ENCODE measurements at regions not wholly inside any gene's neighbourhood (a gene's known extent, or its start where the extent isn't known, plus 50 kb on each side); places are given as distances from the start of the nearest gene placed in this dataset.

DNA sequence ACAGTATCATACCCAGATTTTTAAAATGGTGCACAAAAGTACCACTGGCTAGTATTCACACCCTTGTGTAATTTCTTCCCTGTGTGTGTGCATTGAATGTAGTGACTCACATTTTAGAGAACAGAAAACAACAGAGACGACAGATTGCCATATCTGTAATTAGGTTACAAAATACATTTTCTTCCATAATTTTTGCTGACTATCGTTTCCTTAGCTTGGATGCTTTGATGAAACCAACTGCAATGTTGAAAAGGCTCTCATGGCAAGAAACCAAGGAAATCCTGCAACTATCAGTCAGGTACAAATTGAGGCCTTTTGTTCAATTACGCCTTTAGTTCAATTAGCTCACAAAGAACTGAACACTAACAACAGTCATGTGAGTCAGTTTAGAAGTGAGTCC is 484.4 kb downstream of the ZNF804A start:
- no peaks in the 10 kb centered on the region for H3K36me3 ChIP-seq (ENCODE audit: insufficient read depth, low read depth, low read length)
- H3K9me3 ChIP-seq (ENCODE audit: insufficient read depth, low read depth, low read length): no peaks in the 10 kb centered on the region
- no peaks in the 10 kb centered on the region for H3K4me1 ChIP-seq (ENCODE audit: insufficient read depth, low read length)
- no peak overlapping the region for H3K27ac ChIP-seq (ENCODE audit: low read length)
- H3K4me3 ChIP-seq (ENCODE audit: low read length): no peak overlapping the region
- H3K27me3 ChIP-seq (ENCODE audit: insufficient read depth, low read length): no peaks in the 10 kb centered on the region
- H3K9ac ChIP-seq (ENCODE audit: low read depth, low read length): no peak overlapping the region

DNA sequence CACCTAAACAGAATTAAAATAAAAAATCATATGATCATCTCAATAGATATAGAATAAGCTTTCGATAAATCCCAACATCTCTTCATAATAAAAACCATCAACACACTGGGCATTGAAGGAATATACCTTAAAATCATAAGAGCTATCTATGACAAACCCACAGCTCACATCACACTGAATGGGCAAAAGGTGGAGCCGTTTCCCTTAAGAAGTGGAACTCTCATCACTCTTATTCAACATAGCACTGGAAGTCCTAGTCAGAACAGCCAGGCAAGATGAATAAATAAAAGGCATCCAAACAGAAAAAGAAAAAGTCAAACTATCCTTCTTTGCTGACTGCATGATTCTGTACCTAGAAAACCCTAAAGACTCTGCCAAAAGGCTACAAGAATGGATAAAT is 510.3 kb downstream of the ZNF804A start:
- Histone ChIP-seq H3K9ac (ENCODE audit: low read depth, low read length) (no peak overlapping the region), H3K27ac (ENCODE audit: low read length) (no peak overlapping the region), H3K9me3 (ENCODE audit: insufficient read depth, low read depth, low read length) (no peaks in the 10 kb centered on the region), H3K4me3 (ENCODE audit: low read length) (no peak overlapping the region), H3K36me3 (ENCODE audit: insufficient read depth, low read depth, low read length) (no peaks in the 10 kb centered on the region), H3K4me1 (ENCODE audit: insufficient read depth, low read length) (no peaks in the 10 kb centered on the region), H3K27me3 (ENCODE audit: insufficient read depth, low read length) (no peaks in the 10 kb centered on the region)

DNA sequence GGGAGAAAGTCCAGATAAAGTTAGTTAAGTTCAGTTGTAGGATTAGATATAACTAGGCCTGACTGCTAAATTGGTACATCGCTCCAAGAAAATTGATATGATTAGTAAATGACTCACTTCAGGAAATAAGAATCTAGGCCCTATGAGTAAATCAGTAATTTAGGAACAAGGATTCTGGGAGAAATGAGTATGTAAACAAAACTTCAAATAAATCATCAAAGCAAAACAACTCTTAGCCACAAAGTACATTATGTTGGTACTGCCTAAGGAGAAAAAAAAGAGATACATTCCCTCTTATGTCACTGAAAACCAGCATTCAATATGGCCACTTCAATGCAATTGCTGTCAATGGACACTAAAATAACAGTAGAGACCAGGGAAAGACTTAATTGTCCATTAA is 529.1 kb downstream of the ZNF804A start:
- Histone ChIP-seq H3K4me3 (ENCODE audit: low read length) (no peak overlapping the region), H3K27me3 (ENCODE audit: insufficient read depth, low read length) (no peaks in the 10 kb centered on the region), H3K27ac (ENCODE audit: low read length) (no peak overlapping the region), H3K9ac (ENCODE audit: low read depth, low read length) (no peak overlapping the region), H3K9me3 (ENCODE audit: insufficient read depth, low read depth, low read length) (no peaks in the 10 kb centered on the region), H3K4me1 (ENCODE audit: insufficient read depth, low read length) (no peaks in the 10 kb centered on the region), H3K36me3 (ENCODE audit: insufficient read depth, low read depth, low read length) (no peaks in the 10 kb centered on the region)

DNA sequence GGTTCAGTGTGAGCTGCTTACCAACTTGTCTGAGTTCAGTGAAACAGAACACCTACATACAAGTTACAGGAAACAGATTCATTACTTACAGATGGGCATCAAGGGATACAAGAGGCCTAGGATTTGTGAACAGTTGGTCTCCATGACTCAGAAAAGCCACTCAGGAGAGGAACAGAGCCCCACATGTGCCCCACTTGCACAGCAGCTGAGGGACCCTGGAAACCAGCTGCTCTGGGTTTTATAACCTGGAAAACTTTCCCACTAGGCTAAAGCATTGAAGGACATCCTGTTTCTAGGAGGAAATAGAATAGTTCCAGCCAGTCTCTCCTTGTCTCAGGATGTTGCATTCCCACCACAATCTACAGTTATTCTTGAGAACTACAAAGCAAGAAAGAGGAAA is 530.0 kb downstream of the ZNF804A start:
- no peak overlapping the region for H3K27ac ChIP-seq (ENCODE audit: low read length)
- no peaks in the 10 kb centered on the region for H3K36me3 ChIP-seq (ENCODE audit: insufficient read depth, low read depth, low read length)
- H3K9ac ChIP-seq (ENCODE audit: low read depth, low read length): no peak overlapping the region
- H3K4me3 ChIP-seq (ENCODE audit: low read length): no peak overlapping the region
- H3K27me3 ChIP-seq (ENCODE audit: insufficient read depth, low read length): no peaks in the 10 kb centered on the region
- H3K9me3 ChIP-seq (ENCODE audit: insufficient read depth, low read depth, low read length): no peaks in the 10 kb centered on the region
- no peaks in the 10 kb centered on the region for H3K4me1 ChIP-seq (ENCODE audit: insufficient read depth, low read length)

DNA sequence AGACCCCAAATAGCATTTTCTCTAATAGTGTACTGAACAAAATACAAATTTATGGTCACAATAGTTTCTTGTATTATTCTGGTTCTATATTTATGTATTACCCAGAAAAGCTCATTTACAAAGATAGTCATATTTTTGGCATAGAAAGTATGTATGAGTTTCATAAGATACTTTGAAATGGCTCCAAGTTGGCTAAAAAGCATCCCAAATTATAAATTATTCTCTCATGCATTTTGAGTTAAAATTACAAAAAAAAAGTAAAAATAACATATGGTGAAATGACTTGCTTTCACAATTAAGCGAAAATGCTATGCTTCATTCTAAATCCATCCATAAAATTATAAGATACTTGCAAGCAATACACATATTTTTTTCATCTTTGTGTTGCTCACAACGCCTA is 530.7 kb downstream of the ZNF804A start:
- Histone ChIP-seq H3K4me1 (ENCODE audit: insufficient read depth, low read length) (no peaks in the 10 kb centered on the region), H3K9ac (ENCODE audit: low read depth, low read length) (no peak overlapping the region), H3K4me3 (ENCODE audit: low read length) (no peak overlapping the region), H3K36me3 (ENCODE audit: insufficient read depth, low read depth, low read length) (no peaks in the 10 kb centered on the region), H3K27me3 (ENCODE audit: insufficient read depth, low read length) (no peaks in the 10 kb centered on the region), H3K27ac (ENCODE audit: low read length) (no peak overlapping the region), H3K9me3 (ENCODE audit: insufficient read depth, low read depth, low read length) (no peaks in the 10 kb centered on the region)

DNA sequence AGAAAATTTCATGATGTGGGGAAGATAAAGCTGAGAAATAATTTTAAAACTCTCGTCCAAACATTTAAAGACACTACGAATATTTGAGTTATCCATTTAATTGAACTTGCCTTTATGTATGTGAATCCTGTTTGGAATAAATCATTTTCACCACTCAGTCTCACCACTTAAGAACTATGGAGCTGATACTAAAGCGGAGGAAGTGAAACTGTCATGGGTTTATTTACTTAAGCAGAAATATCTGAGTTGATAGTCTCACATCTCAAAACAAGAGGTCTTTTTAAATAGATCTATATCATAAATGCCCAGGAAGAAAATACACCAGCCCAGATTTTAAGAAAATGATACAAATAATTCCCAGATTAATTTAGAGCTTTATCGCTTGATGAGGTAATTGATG is 532.4 kb downstream of the ZNF804A start:
- H3K9ac ChIP-seq (ENCODE audit: low read depth, low read length): no peak overlapping the region
- no peaks in the 10 kb centered on the region for H3K36me3 ChIP-seq (ENCODE audit: insufficient read depth, low read depth, low read length)
- H3K9me3 ChIP-seq (ENCODE audit: insufficient read depth, low read depth, low read length): no peaks in the 10 kb centered on the region
- H3K4me1 ChIP-seq (ENCODE audit: insufficient read depth, low read length): no peaks in the 10 kb centered on the region
- no peak overlapping the region for H3K4me3 ChIP-seq (ENCODE audit: low read length)
- H3K27me3 ChIP-seq (ENCODE audit: insufficient read depth, low read length): no peaks in the 10 kb centered on the region
- no peak overlapping the region for H3K27ac ChIP-seq (ENCODE audit: low read length)

DNA sequence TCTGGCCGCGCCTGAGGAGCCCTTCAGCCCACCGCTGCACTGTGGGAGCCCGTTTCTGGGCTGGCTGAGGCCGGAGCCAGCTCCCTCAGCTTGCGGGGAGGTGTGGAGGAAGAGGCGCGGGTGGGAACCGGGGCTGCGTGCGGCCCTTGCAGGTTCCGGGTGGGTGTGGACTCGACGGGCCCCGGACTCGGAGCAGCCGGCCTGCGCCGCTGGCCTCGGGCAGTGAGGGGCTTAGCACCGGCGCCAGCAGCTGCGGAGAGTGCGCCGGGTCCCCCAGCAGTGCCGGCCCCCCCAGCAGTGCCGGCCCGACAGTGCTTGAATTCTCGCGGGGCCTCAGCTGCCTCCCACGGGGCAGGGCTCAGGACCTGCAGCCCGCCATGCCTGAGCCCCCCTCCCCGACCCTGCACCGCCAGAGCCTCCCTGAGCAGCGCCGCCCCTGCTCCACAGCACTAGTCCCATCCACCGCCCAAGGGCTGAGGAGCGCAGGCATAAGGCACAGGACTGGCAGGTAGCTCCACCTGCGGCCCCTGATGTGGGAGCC is 534.2 kb downstream of the ZNF804A start:
- Histone ChIP-seq H3K9ac (ENCODE audit: low read depth, low read length) (no peak overlapping the region), H3K27me3 (ENCODE audit: insufficient read depth, low read length) (no peaks in the 10 kb centered on the region), H3K9me3 (ENCODE audit: insufficient read depth, low read depth, low read length) (no peaks in the 10 kb centered on the region), H3K4me3 (ENCODE audit: low read length) (no peak overlapping the region), H3K4me1 (ENCODE audit: insufficient read depth, low read length) (no peaks in the 10 kb centered on the region), H3K36me3 (ENCODE audit: insufficient read depth, low read depth, low read length) (no peaks in the 10 kb centered on the region), H3K27ac (ENCODE audit: low read length) (no peak overlapping the region)

DNA sequence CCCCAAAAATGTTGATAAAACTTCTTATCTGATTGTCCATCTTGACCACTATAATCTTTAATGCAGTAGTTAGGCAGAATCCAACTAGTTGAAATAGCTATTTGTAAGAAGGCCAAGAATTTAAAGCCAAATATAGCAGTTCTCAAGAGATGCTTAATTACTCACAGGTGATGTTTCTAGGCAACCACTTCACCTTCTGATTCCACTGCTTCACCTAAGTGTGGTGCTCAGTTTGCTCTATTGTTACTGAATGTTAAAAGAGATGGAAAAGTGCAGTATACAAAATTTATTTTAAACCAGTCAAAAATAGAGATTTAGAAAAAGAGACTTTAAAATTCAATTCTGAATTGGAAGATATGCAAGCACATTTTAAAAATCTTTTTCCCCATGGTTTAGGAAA is 539.4 kb downstream of the ZNF804A start:
- no peaks in the 10 kb centered on the region for H3K9me3 ChIP-seq (ENCODE audit: insufficient read depth, low read depth, low read length)
- H3K4me3 ChIP-seq (ENCODE audit: low read length): no peak overlapping the region
- H3K4me1 ChIP-seq (ENCODE audit: insufficient read depth, low read length): no peaks in the 10 kb centered on the region
- no peak overlapping the region for H3K27ac ChIP-seq (ENCODE audit: low read length)
- H3K27me3 ChIP-seq (ENCODE audit: insufficient read depth, low read length): no peaks in the 10 kb centered on the region
- H3K9ac ChIP-seq (ENCODE audit: low read depth, low read length): no peak overlapping the region
- H3K36me3 ChIP-seq (ENCODE audit: insufficient read depth, low read depth, low read length): no peaks in the 10 kb centered on the region

DNA sequence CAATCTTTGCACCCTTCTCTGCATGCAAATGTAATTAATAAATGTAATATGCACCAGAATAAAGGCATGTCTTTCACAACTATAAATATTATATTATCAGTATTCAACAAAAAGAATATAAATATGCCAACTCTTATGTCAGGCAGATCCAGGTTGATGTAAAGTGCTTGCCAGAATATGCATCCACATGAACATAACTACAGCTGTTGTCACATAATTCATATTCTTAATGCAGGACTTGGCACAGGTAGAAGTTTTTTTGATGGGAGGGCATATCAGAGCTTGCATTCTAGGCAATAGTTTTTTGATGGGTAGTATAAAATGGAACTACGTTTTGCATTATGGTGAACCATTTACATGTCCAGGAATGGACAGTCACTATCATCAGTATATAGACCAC is 544.3 kb downstream of the ZNF804A start:
- H3K27ac ChIP-seq (ENCODE audit: low read length): no peak overlapping the region
- no peak overlapping the region for H3K9ac ChIP-seq (ENCODE audit: low read depth, low read length)
- no peaks in the 10 kb centered on the region for H3K4me1 ChIP-seq (ENCODE audit: insufficient read depth, low read length)
- no peaks in the 10 kb centered on the region for H3K27me3 ChIP-seq (ENCODE audit: insufficient read depth, low read length)
- H3K4me3 ChIP-seq (ENCODE audit: low read length): no peak overlapping the region
- H3K9me3 ChIP-seq (ENCODE audit: insufficient read depth, low read depth, low read length): no peaks in the 10 kb centered on the region
- H3K36me3 ChIP-seq (ENCODE audit: insufficient read depth, low read depth, low read length): no peaks in the 10 kb centered on the region

DNA sequence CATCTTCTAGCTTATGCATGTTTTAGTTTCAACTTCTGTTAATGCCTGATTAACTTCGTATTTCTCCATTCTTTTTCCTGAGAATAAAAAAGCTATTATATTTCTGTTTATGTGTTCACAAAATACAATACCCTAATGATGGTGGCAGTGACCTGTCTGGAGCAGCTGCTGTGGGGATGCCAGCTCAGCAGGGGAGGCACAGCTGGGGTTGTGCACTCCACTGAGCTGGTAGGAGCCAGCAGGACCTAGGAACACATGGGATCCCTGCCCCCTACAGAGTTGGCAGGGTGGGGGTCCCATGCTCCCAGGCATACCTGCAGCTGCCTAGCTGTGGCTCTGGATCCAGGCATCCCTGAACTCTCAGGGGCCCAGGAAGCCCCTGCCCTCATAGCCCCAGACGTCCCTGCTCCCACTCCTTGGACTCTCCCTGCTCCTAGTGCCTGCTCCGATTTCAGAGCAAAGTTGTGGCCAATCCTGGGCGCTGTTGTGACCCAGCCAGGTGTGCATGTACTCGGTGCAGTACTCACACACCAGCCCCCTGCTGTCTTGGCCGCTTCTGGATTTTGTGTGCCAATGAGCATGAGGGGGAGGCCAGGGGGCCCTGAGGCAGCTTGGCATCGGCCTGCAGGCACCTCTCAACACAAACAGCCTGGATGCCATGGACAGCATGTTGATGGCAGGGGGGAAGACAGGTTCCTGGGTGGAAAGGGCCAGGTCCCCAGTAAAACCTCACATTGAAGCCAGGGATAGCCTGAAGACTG is 546.0 kb downstream of the ZNF804A start:
- Histone ChIP-seq H3K36me3 (ENCODE audit: insufficient read depth, low read depth, low read length) (no peaks in the 10 kb centered on the region), H3K27me3 (ENCODE audit: insufficient read depth, low read length) (no peaks in the 10 kb centered on the region), H3K27ac (ENCODE audit: low read length) (no peak overlapping the region), H3K9ac (ENCODE audit: low read depth, low read length) (no peak overlapping the region), H3K9me3 (ENCODE audit: insufficient read depth, low read depth, low read length) (no peaks in the 10 kb centered on the region), H3K4me3 (ENCODE audit: low read length) (no peak overlapping the region), H3K4me1 (ENCODE audit: insufficient read depth, low read length) (no peaks in the 10 kb centered on the region)

DNA sequence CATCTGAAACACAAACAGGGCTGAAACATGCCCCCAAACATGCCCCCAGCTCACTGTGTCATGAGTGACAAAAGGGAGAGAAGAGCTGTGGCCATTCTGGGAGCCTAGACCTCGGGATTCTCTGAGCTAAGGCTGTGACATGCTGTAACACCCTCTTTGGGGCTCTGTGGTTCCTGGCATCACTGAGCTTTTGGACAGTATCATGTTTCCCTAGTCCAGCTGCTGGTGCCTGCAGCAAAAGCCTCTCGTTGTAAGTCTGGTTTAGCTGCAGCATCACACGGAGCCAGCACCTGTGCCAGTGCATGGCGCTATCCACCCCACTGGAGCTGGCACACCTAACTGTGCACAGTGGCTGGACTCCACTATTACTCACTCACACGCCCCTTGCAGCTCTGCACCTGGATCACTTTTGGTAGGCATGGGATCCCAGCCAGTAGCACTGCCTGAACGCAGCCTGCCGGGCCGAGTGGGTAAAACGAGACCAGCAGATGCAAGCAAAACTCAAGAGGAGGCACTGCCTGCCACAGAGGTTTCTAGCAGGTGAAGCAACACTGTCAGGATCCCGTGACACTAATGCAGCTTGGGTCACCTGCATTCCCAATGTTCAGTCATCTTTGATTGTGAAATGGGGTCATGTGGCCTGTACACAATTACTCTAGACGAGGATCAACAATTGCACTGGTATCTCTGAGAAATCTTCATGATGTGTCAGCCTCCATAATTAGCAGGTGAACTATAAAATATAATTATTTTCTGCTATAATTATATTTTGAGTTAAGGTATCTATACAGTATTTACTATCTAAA is 547.2 kb downstream of the ZNF804A start:
- Histone ChIP-seq H3K4me3 (ENCODE audit: low read length) (no peak overlapping the region), H3K27ac (ENCODE audit: low read length) (no peak overlapping the region), H3K4me1 (ENCODE audit: insufficient read depth, low read length) (no peaks in the 10 kb centered on the region), H3K9me3 (ENCODE audit: insufficient read depth, low read depth, low read length) (no peaks in the 10 kb centered on the region), H3K36me3 (ENCODE audit: insufficient read depth, low read depth, low read length) (no peaks in the 10 kb centered on the region), H3K9ac (ENCODE audit: low read depth, low read length) (no peak overlapping the region), H3K27me3 (ENCODE audit: insufficient read depth, low read length) (no peaks in the 10 kb centered on the region)

DNA sequence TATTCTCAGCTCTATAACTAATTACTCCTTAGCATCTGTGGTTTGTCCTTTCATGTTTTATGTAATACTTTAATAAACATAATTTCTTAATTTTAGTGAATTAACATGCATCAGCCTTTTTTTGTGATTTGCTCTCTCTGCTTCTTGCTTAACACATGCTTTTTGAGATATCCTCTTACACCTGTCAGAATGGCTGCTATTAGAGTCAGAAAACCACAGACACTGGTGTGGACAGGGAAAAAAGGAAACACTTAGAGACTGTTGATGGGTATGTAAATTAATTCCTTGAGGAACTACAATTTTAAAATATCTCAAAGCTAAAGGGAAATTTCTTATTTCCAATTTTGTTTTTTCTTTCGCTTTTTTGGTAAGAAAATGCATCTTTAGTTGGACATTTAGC is 549.0 kb downstream of the ZNF804A start:
- Histone ChIP-seq H3K36me3 (ENCODE audit: insufficient read depth, low read depth, low read length) (no peaks in the 10 kb centered on the region), H3K27ac (ENCODE audit: low read length) (no peak overlapping the region), H3K9me3 (ENCODE audit: insufficient read depth, low read depth, low read length) (no peaks in the 10 kb centered on the region; the same call in 1 of the 2 replicates), H3K9ac (ENCODE audit: low read depth, low read length) (no peak overlapping the region), H3K27me3 (ENCODE audit: insufficient read depth, low read length) (no peaks in the 10 kb centered on the region), H3K4me3 (ENCODE audit: low read length) (no peak overlapping the region), H3K4me1 (ENCODE audit: insufficient read depth, low read length) (no peaks in the 10 kb centered on the region)

Data from iPS-20b (cell line).